Gastrocnemius medialis (tissue), 4 donors: ENCODE measurements at regions not wholly inside any gene's neighbourhood (a gene's known extent, or its start where the extent isn't known, plus 50 kb on each side); places are given as distances from the start of the nearest gene placed in this dataset.
"Not testable (repeated sequence)": the region's sequence is repeated elsewhere in the genome, so short reads cannot be mapped to it uniquely, and the experiment has no call there.

Experiments
- ATAC-seq, 2 donors: fragments of 150-250 bp; one replicate each; pipeline ENCODE4 v1.9.1; 2016
- DNase-seq, 2 donors: peaks; one replicate each; pipeline ENCODE4 v3.0.0-alpha.2; 2019
- H3K27ac ChIP-seq, 4 donors: fragments of 200-600 bp; sonication (generic); 1 replicate in 1 of 4; 2 replicates in 3 of 4; pipeline ENCODE4 v1.5.1; 2016 to 2018; ENCODE audit warnings: mild to moderate bottlenecking in 2 of 4, moderate library complexity in 1 of 4
- H3K27me3 ChIP-seq, 3 donors: fragments of 200-600 bp; sonication (generic) in 2 of 3; 1 replicate in 1 of 3; 2 replicates in 2 of 3; pipeline versions ENCODE4 v1.5.1 to v1.6.0; 2016 to 2019; ENCODE audit warnings: mild to moderate bottlenecking in 1 of 3, moderate library complexity in 1 of 3
- H3K36me3 ChIP-seq, 2 donors: fragments of 200-600 bp; sonication (generic) in 1 of 2; one replicate each; pipeline ENCODE4 v1.5.1; 2017 to 2018
- H3K4me1 ChIP-seq, 2 donors: fragments of 200-600 bp; sonication (generic) in 1 of 2; one replicate each; pipeline ENCODE4 v1.5.1; 2016 to 2017; ENCODE audit warnings: mild to moderate bottlenecking in 2 of 2
- H3K4me3 ChIP-seq, 4 donors: fragments of 200-600 bp; sonication (generic) in 3 of 4; 1 replicate in 1 of 4; 2 replicates in 3 of 4; pipeline ENCODE4 v1.5.1; 2016 to 2019; ENCODE audit warnings: mild to moderate bottlenecking in 2 of 4
- H3K9me3 ChIP-seq, 3 donors: fragments of 200-600 bp; sonication (generic) in 2 of 3; 1 replicate in 1 of 3; 2 replicates in 2 of 3; pipeline ENCODE4 v1.5.1; 2016 to 2019
- POLR2A ChIP-seq, 2 donors: fragments of 450-650 bp; IDR thresholded peaks; one replicate each; pipeline ENCODE4 v1.6.1; 2017; ENCODE audit warnings: antibody characterized with exemption in 2 of 2, mild to moderate bottlenecking in 2 of 2, moderate library complexity in 2 of 2
- in situ Hi-C, 4 donors: fragments of 200-750 bp; cut with MboI; loops; one replicate each; pipeline versions ENCODE4 v1.15.0 to v1.8.0; 2017; ENCODE audit warnings: low sequenced_read_pairs in 4 of 4
- intact Hi-C: fragments of 100-400 bp; cut with DNase I; formaldehyde crosslinking; loops from one replicate; pipeline ENCODE4 v1.15.1; 2023; ENCODE audit warnings: low total_unique reads
- TF ChIP-seq, protein P1 (sequence below), 5 experiments: fragments of 450-650 bp in 3 of 5; fragments of 200-600 bp in 2 of 5; sonication (generic) in 2 of 5; IDR thresholded peaks in 4 of 5; conservative IDR thresholded peaks in 1 of 5; 1 replicate in 4 of 5; 2 replicates in 1 of 5; pipeline ENCODE4 v1.5.1; 2016 to 2019; ENCODE audit warnings: antibody characterized with exemption in 5 of 5, mild to moderate bottlenecking in 3 of 5, moderate library complexity in 3 of 5

- intact Hi-C loops: no loop called here
- H3K27me3 ChIP-seq: no peaks in the 10 kb centered on the region
- no peak for ATAC-seq
- H3K4me3 ChIP-seq: no peak overlapping the region
- in situ Hi-C loops: no loop called here
- H3K9me3 ChIP-seq: no peaks in the 10 kb centered on the region
- no peaks in the 10 kb centered on the region for H3K36me3 ChIP-seq
- H3K4me1 ChIP-seq: no peaks in the 10 kb centered on the region
- no peak overlapping the region for H3K27ac ChIP-seq
- TF ChIP-seq POLR2A (IDR thresholded peaks at IDR 0.05): no peak
- TF ChIP-seq, protein P1, sequence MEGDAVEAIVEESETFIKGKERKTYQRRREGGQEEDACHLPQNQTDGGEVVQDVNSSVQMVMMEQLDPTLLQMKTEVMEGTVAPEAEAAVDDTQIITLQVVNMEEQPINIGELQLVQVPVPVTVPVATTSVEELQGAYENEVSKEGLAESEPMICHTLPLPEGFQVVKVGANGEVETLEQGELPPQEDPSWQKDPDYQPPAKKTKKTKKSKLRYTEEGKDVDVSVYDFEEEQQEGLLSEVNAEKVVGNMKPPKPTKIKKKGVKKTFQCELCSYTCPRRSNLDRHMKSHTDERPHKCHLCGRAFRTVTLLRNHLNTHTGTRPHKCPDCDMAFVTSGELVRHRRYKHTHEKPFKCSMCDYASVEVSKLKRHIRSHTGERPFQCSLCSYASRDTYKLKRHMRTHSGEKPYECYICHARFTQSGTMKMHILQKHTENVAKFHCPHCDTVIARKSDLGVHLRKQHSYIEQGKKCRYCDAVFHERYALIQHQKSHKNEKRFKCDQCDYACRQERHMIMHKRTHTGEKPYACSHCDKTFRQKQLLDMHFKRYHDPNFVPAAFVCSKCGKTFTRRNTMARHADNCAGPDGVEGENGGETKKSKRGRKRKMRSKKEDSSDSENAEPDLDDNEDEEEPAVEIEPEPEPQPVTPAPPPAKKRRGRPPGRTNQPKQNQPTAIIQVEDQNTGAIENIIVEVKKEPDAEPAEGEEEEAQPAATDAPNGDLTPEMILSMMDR (IDR thresholded peaks at IDR 0.05 in 4 of 5, conservative IDR thresholded peaks at IDR 0.05 in 1 of 5): no peak
- no peak for DNase-seq
These were observed 365.4 kb downstream of the TFAP2B start for GRCh38 chr6:51184046-51184445.

DNA sequence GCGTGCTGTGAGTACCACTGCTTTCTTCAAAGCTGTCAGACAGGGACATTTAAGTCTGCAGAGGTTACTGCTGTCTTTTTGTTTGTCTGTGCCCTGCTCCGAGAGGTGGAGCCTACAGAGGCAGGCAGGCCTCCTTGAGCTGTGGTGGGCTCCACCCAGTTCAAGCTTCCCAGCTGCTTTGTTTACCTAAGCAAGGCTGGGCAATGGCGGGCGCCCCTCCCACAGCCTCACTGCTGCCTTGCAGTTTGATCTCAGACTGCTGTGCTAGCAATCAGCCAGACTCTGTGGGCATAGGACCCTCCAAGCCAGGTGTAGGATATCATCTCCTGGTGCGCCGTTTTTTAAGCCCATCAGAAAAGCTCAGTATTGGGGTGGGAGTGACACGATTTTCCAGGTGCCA lies 374.5 kb downstream of the TFAP2B start:
- H3K9me3 ChIP-seq, in situ Hi-C loops, H3K27ac ChIP-seq, DNase-seq, ATAC-seq, H3K4me1 ChIP-seq, intact Hi-C loops, H3K36me3 ChIP-seq, H3K4me3 ChIP-seq, H3K27me3 ChIP-seq: not testable (repeated sequence)

DNA sequence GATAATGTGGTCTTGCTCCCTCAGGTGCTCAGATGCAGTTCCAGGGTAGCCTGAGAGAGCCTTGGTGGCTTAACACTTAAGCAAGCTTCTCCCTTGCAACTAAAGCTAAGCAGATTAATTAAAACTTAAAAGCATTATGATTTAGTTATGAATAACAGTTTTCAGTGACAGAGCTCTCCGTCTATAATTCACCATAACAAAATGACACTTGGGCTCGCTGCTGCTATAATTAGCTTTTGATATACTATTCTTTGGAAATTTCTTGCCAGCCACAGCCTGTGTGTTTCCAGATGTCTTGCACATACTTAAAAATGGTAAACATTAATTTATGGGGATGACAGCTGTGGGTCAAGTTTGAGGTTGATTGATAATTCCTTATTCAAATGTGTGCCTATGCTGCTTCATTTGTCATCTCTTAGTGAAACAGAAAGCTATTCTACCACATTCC lies 380.5 kb downstream of the TFAP2B start:
- no peak overlapping the region for H3K27ac ChIP-seq
- in situ Hi-C loops: no loop called here
- H3K4me3 ChIP-seq: no peak overlapping the region
- ATAC-seq (no peak), DNase-seq (no peak)
- intact Hi-C loops: no loop called here
- H3K9me3 ChIP-seq: no peaks in the 10 kb centered on the region
- no peaks in the 10 kb centered on the region for H3K27me3 ChIP-seq
- TF ChIP-seq, protein P1 (IDR thresholded peaks at IDR 0.05 in 4 of 5, conservative IDR thresholded peaks at IDR 0.05 in 1 of 5): no peak
- TF ChIP-seq POLR2A (IDR thresholded peaks at IDR 0.05): no peak
- no peaks in the 10 kb centered on the region for H3K36me3 ChIP-seq
- no peaks in the 10 kb centered on the region for H3K4me1 ChIP-seq

DNA sequence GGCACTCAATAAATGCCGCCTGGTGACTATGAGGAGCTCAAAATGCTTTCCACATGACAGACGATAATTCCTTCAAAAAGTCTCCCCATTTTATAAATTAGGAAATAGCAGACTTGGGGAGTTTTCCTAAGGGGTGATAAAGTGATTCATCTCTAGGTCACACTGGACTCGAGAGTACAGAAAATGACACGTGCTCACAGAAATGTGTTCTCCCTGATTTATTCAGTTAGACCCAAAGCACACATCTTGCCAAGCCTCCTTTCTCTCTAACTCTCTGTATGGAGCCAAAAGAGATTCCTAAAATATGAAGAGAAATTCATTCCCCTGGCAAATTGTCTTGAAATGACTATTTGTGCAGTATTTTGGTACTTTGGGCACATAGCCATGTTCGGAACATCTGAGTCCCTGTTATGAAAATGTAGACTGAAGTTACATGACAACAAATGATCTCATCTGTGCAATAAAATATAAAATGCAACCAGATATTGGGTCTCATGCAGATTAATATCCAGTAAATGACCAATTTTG lies 381.1 kb downstream of the TFAP2B start:
- no peak for ATAC-seq
- no peaks in the 10 kb centered on the region for H3K36me3 ChIP-seq
- in situ Hi-C loops: no loop called here
- no peaks in the 10 kb centered on the region for H3K9me3 ChIP-seq
- TF ChIP-seq, protein P1 (IDR thresholded peaks at IDR 0.05 in 4 of 5, conservative IDR thresholded peaks at IDR 0.05 in 1 of 5): no peak
- TF ChIP-seq POLR2A (IDR thresholded peaks at IDR 0.05): no peak
- no peaks in the 10 kb centered on the region for H3K4me1 ChIP-seq
- no peaks in the 10 kb centered on the region for H3K27me3 ChIP-seq
- H3K4me3 ChIP-seq: no peak overlapping the region
- no peak overlapping the region for H3K27ac ChIP-seq
- intact Hi-C loops: no loop called here
- DNase-seq: no peak

- Histone ChIP-seq H3K27me3 (no peaks in the 10 kb centered on the region), H3K9me3 (no peaks in the 10 kb centered on the region), H3K4me1 (no peaks in the 10 kb centered on the region), H3K4me3 (no peak overlapping the region), H3K27ac (no peak overlapping the region), H3K36me3 (no peaks in the 10 kb centered on the region)
- intact Hi-C loops: no loop called here
- TF ChIP-seq, protein P1 (IDR thresholded peaks at IDR 0.05 in 4 of 5, conservative IDR thresholded peaks at IDR 0.05 in 1 of 5): no peak
- no peak for TF ChIP-seq POLR2A (IDR thresholded peaks at IDR 0.05)
- ATAC-seq: no peak
- no peak for DNase-seq
- in situ Hi-C loops: no loop called here
These were observed 382.0 kb downstream of the TFAP2B start for GRCh38 chr6:51200676-51201075.

GRCh38 chr6:51202653-51203052 lies 384.0 kb downstream of the TFAP2B start:
- H3K27me3 ChIP-seq, H3K4me3 ChIP-seq, intact Hi-C loops, ATAC-seq, H3K4me1 ChIP-seq, DNase-seq, H3K9me3 ChIP-seq, H3K27ac ChIP-seq, H3K36me3 ChIP-seq, in situ Hi-C loops: not testable (repeated sequence)
